ENCODE measurements at regions not wholly inside any gene's neighbourhood (a gene's known extent, or its start where the extent isn't known, plus 50 kb on each side); places are given as distances from the start of the nearest gene placed in this dataset.

DNA sequence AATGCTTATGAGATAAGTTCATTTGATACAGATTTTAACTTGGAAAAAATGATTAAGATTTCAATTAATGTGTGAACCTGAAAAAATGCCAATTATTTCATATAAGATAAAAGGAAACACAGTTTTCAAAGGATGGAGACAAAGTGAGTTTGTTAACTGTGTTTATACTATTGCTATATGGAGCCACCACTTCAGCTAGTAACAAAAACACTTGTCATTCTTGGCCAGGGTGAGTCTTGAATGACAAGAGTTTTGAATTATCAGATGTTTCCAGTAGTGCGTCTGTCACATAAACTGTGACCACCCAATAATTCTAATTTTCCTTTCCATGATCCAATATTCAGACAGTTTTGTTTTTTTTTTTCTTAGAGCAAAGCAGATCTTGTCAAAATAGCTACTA, 78.0 kb upstream of the GADL1 start:
- H3K36me3 ChIP-seq: no peaks in the 10 kb centered on the region
- no peaks in the 10 kb centered on the region for H3K9me3 ChIP-seq
- H3K4me3 ChIP-seq: no peak overlapping the region
- TF ChIP-seq, protein P1, sequence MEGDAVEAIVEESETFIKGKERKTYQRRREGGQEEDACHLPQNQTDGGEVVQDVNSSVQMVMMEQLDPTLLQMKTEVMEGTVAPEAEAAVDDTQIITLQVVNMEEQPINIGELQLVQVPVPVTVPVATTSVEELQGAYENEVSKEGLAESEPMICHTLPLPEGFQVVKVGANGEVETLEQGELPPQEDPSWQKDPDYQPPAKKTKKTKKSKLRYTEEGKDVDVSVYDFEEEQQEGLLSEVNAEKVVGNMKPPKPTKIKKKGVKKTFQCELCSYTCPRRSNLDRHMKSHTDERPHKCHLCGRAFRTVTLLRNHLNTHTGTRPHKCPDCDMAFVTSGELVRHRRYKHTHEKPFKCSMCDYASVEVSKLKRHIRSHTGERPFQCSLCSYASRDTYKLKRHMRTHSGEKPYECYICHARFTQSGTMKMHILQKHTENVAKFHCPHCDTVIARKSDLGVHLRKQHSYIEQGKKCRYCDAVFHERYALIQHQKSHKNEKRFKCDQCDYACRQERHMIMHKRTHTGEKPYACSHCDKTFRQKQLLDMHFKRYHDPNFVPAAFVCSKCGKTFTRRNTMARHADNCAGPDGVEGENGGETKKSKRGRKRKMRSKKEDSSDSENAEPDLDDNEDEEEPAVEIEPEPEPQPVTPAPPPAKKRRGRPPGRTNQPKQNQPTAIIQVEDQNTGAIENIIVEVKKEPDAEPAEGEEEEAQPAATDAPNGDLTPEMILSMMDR (IDR thresholded peaks at IDR 0.05): no peak
- no peak for TF ChIP-seq POLR2A (IDR thresholded peaks at IDR 0.05)
- TF ChIP-seq EP300 (IDR thresholded peaks at IDR 0.05): no peak
- H3K4me1 ChIP-seq: no peaks in the 10 kb centered on the region
- H3K27me3 ChIP-seq: no peaks in the 10 kb centered on the region
- H3K27ac ChIP-seq: no peak overlapping the region
- no peak for DNase-seq (ENCODE audit: low spot score in 2 of 2)
- WGBS, 2 donors: 66 to 72% methylated on average over 1 of the region's 1 CpG

DNA sequence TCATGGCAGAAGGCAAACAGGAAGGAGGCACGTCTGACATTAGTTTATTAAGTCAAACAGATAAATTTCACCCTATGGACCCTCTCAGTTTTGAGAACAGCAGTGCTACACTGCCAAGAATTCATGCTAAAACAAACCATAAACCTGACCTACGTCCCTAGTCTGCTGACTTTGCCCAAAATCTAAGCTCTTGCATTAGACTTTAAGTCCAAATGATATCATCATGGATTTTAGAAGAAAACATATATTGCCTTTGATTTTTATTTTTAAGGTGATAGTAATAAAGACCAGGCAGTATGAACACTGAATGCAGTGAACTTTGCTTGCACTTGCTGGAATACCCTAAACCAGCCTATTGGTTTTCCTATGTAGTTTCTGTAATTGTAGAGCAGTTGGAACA, 79.6 kb upstream of the GADL1 start:
- no peaks in the 10 kb centered on the region for H3K36me3 ChIP-seq
- no peak for DNase-seq (ENCODE audit: low spot score in 2 of 2)

DNA sequence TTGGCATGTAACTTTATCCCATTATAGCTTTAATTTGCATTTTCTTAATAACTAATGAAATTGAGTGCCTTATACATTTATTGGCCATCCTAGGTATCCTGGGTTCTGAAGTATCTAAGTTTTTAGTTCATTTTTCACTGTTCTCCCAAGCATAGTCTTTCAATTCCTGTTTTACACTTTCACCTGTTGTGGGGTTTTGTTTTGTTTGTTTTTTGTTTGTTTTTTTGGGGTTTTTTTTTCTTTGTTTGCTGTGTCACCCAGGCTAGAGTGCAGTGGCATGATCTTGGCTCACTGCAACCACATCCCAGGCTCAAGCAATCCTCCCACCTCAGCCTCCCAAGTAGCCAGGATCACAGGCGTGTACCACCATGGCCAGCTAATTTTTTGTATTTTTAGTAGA, 83.1 kb upstream of the GADL1 start:
- no peak overlapping the region for H3K4me3 ChIP-seq
- H3K36me3 ChIP-seq: no peaks in the 10 kb centered on the region
- TF ChIP-seq, protein P1 (IDR thresholded peaks at IDR 0.05): no peak
- TF ChIP-seq EP300 (IDR thresholded peaks at IDR 0.05) (no peak), POLR2A (IDR thresholded peaks at IDR 0.05) (no peak)
- DNase-seq (ENCODE audit: low spot score in 2 of 2): no peak
- WGBS, 2 donors: 94 to 100% methylated on average over 1 of the region's 1 CpG
- H3K9me3 ChIP-seq: no peaks in the 10 kb centered on the region
- no peaks in the 10 kb centered on the region for H3K4me1 ChIP-seq
- H3K27me3 ChIP-seq: no peaks in the 10 kb centered on the region
- H3K27ac ChIP-seq: no peak overlapping the region

More for the DNA sequence above, 79.6 kb upstream of the GADL1 start:
- Histone ChIP-seq H3K27me3 (no peaks in the 10 kb centered on the region), H3K9me3 (no peaks in the 10 kb centered on the region), H3K4me3 (no peak overlapping the region), H3K27ac (no peak overlapping the region), H3K4me1 (no peaks in the 10 kb centered on the region)
- TF ChIP-seq POLR2A (IDR thresholded peaks at IDR 0.05): no peak
- TF ChIP-seq, protein P1 (IDR thresholded peaks at IDR 0.05): no peak
- no peak for TF ChIP-seq EP300 (IDR thresholded peaks at IDR 0.05)
- 79 to 87% methylated on average over 2 of the region's 2 CpGs for WGBS, 2 donors

DNA sequence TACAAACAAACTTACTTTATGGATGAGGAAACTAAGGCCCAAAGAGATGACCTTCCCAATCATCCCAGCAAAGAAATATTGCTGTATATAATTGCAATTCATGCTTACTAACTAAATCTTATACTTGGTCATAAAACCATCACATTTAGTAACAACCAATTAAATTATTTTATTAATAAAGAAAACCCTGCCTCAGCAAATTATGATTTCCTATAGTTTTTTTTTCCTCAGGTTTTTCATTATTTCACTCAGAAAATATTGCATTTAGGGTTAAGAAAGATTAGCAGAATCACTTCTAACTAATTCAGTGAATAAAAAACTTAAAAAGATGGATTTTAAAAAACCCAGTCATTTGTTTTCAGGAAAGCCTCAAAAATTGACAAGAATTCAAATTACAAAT, 86.5 kb upstream of the GADL1 start:
- no peak overlapping the region for H3K27ac ChIP-seq
- TF ChIP-seq EP300 (IDR thresholded peaks at IDR 0.05) (no peak), POLR2A (IDR thresholded peaks at IDR 0.05) (no peak)
- TF ChIP-seq, protein P1 (IDR thresholded peaks at IDR 0.05): no peak
- H3K27me3 ChIP-seq: no peaks in the 10 kb centered on the region
- no peaks in the 10 kb centered on the region for H3K36me3 ChIP-seq
- no peaks in the 10 kb centered on the region for H3K9me3 ChIP-seq
- DNase-seq (ENCODE audit: low spot score in 2 of 2): no peak
- peaks cover 0 to 8% (median 0%) of the 10 kb centered on the region in 4 donors for H3K4me1 ChIP-seq
- no peak overlapping the region for H3K4me3 ChIP-seq

DNA sequence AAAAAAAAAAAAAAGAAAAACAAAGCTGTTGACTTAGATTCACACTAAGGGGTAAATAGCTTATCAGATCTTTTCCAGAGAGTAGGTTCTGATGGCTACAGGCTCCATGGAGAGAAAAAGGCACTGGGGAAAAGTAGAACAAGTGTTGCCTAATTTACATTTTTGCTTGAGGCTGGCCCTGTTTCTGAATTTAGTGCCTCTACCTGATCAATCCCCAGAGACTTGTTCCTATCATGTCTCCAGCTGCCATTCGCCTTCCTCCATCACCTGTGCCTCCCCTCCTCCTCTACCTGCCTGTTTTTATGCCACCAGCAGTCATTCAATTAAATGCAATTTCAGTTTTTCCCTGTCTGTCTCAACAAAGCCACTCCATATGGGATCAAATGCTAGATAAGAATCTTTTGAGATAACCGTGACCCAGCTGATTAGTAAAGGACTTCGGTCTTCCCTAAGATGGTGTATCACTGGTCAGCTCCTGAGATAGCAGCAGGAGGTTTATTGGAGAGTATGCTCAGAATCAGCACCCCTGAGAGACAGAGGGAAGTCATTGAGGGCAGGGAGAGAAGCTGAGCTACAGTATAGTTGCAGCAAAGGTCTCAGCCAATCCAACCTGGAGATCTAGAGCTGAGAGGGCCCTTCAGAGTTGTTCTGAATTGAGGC, 88.1 kb upstream of the GADL1 start:
- Histone ChIP-seq H3K9me3 (no peaks in the 10 kb centered on the region), H3K27ac (no peak overlapping the region), H3K36me3 (no peaks in the 10 kb centered on the region), H3K27me3 (no peaks in the 10 kb centered on the region), H3K4me3 (no peak overlapping the region), H3K4me1 (peaks cover 0 to 8% (median 0%) of the 10 kb centered on the region in 4 donors)
- 88 to 96% methylated on average over 3 of the region's 3 CpGs for whole genome bisulfite sequencing, 2 donors
- TF ChIP-seq POLR2A (IDR thresholded peaks at IDR 0.05) (no peak), EP300 (IDR thresholded peaks at IDR 0.05) (no peak)
- TF ChIP-seq, protein P1 (IDR thresholded peaks at IDR 0.05): no peak
- no peak for DNase-seq (ENCODE audit: low spot score in 2 of 2)
